KMS-11 (cell line): ENCODE measurements at regions not wholly inside any gene's neighbourhood (a gene's known extent, or its start where the extent isn't known, plus 50 kb on each side); places are given as distances from the start of the nearest gene placed in this dataset.

Experiments
- H2AFZ ChIP-seq: fragments of 200-600 bp; sonication (generic); 2 replicates; pipeline ENCODE4 v1.6.1; 2016; ENCODE audit warnings: antibody characterized with exemption, mixed run types, low read depth
- H3K27ac ChIP-seq: fragments of 200-600 bp; sonication (generic); 2 replicates; pipeline ENCODE4 v1.6.1; 2016; ENCODE audit warnings: mild to moderate bottlenecking, mixed run types
- H3K27me3 ChIP-seq: fragments of 200-600 bp; sonication (generic); 2 replicates; pipeline ENCODE4 v1.6.1; 2017; ENCODE audit warnings: mild to moderate bottlenecking, low read depth, mixed run types, moderate library complexity; ENCODE audit not compliant: insufficient read depth
- H3K36me3 ChIP-seq: fragments of 200-600 bp; sonication (generic); 2 replicates; pipeline ENCODE4 v1.6.1; 2017; ENCODE audit warnings: mild to moderate bottlenecking, mixed run types; ENCODE audit not compliant: insufficient read depth
- H3K4me1 ChIP-seq: fragments of 200-600 bp; sonication (generic); 2 replicates; pipeline ENCODE4 v1.6.1; 2016; ENCODE audit warnings: mild to moderate bottlenecking, low read depth, mixed run types; ENCODE audit not compliant: poor library complexity, severe bottlenecking
- H3K4me2 ChIP-seq: fragments of 200-600 bp; sonication (generic); 2 replicates; pipeline ENCODE4 v1.7.0; 2016; ENCODE audit warnings: mild to moderate bottlenecking, mixed run types
- H3K4me3 ChIP-seq: fragments of 200-600 bp; sonication (generic); IDR thresholded peaks from 2 replicates; pipeline ENCODE4 v1.6.1; 2017; ENCODE audit warnings: low read depth, low read length, mixed read lengths; ENCODE audit not compliant: insufficient read depth
- H3K79me2 ChIP-seq: fragments of 200-600 bp; sonication (generic); 2 replicates; pipeline ENCODE4 v1.6.1; 2016; ENCODE audit warnings: low read depth, mixed run types; ENCODE audit not compliant: insufficient read depth
- H3K9ac ChIP-seq: fragments of 200-600 bp; sonication (generic); 2 replicates; pipeline ENCODE4 v1.6.1; 2016; ENCODE audit warnings: mild to moderate bottlenecking, mixed run types
- H4K20me1 ChIP-seq: fragments of 200-600 bp; sonication (generic); 2 replicates; pipeline ENCODE4 v1.6.1; 2016; ENCODE audit warnings: mild to moderate bottlenecking, mixed run types; ENCODE audit not compliant: insufficient read depth
- TF ChIP-seq, protein P1 (sequence below): fragments of 200-600 bp; sonication (generic); conservative IDR thresholded peaks from 2 replicates; pipeline ENCODE4 v1.6.1; 2017; ENCODE audit warnings: low read depth, mild to moderate bottlenecking, antibody characterized with exemption, low read length, moderate library complexity, mixed read lengths

DNA sequence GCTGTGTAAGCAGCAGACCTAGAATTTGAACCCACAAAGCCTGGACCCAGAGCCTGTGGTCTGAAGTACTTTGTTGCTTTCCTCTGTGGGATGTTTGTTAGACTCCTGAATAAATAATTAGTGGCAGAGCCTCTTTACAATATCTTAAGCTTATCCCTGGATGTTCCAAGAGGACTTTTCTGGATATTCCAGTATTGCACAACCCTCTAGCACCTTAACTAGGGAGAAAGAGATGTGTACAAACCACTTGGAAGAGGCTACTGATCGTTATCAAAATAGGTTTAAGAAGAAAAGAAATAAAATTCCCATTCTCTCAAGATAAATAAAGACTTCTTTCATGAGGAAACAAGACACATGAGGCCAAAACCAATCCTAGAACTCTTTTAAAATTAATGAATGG, 632.4 kb downstream of the CDH11 start:
- H2AFZ ChIP-seq, result no peak overlapping the region
- H3K4me3 ChIP-seq, result no peak overlapping the region
- H3K79me2 ChIP-seq, result no peaks in the 10 kb centered on the region
- no peaks in the 10 kb centered on the region for H3K36me3 ChIP-seq
- H3K9ac ChIP-seq, result no peak overlapping the region
- H3K4me1 ChIP-seq, result no peaks in the 10 kb centered on the region
- H3K27ac ChIP-seq, result no peak overlapping the region
- H3K27me3 ChIP-seq, result no peaks in the 10 kb centered on the region
- H4K20me1 ChIP-seq, result no peaks in the 10 kb centered on the region
- TF ChIP-seq, protein P1, sequence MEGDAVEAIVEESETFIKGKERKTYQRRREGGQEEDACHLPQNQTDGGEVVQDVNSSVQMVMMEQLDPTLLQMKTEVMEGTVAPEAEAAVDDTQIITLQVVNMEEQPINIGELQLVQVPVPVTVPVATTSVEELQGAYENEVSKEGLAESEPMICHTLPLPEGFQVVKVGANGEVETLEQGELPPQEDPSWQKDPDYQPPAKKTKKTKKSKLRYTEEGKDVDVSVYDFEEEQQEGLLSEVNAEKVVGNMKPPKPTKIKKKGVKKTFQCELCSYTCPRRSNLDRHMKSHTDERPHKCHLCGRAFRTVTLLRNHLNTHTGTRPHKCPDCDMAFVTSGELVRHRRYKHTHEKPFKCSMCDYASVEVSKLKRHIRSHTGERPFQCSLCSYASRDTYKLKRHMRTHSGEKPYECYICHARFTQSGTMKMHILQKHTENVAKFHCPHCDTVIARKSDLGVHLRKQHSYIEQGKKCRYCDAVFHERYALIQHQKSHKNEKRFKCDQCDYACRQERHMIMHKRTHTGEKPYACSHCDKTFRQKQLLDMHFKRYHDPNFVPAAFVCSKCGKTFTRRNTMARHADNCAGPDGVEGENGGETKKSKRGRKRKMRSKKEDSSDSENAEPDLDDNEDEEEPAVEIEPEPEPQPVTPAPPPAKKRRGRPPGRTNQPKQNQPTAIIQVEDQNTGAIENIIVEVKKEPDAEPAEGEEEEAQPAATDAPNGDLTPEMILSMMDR, result no peak
- no peak overlapping the region for H3K4me2 ChIP-seq

DNA sequence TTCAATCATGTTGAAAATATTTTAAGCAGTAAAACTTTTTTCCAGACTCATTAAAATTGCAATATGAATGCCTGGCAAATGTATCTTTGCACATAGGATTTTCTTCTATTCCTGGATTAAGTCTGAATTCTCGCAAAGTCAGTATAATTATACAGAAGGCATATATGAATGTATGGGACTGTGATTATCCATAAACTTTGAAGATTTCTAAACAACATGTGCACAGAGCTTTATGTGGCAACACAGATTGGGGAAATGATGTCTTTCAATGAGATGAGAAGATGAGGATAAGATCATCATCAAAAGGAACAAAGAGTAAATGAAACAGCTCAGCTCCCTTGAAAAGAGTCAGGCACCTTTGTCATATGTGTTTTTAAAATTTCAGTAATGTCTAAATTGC, 635.3 kb downstream of the CDH11 start:
- H2AFZ ChIP-seq, result no peak overlapping the region
- H3K4me2 ChIP-seq, result no peak overlapping the region
- no peaks in the 10 kb centered on the region for H3K27me3 ChIP-seq
- no peaks in the 10 kb centered on the region for H3K79me2 ChIP-seq
- TF ChIP-seq, protein P1, result no peak
- no peaks in the 10 kb centered on the region for H3K36me3 ChIP-seq
- H4K20me1 ChIP-seq, result no peaks in the 10 kb centered on the region
- H3K4me3 ChIP-seq, result no peak overlapping the region
- no peak overlapping the region for H3K27ac ChIP-seq
- no peaks in the 10 kb centered on the region for H3K4me1 ChIP-seq
- no peak overlapping the region for H3K9ac ChIP-seq

DNA sequence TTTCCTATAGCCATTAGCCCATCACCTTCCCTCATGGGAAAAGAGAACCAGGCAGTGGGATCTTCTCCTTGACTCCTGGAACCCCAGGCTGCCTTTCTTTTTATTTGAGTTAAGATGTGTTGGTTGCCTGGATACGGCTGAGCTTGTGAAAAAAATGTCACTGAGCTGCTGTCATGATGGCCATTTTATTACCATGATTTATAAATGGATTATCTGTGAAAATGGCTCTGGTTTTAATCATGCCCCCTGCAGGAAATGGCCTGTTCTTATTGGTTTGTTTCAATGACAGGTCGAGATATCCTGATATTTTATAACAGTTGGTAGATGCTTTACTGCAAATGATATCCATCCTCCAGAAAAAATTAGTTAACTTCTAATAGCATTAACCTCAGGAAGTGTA, 640.4 kb downstream of the CDH11 start:
- Histone ChIP-seq H2AFZ (no peak overlapping the region), H3K9ac (no peak overlapping the region), H3K27ac (no peak overlapping the region), H3K36me3 (no peaks in the 10 kb centered on the region), H4K20me1 (no peaks in the 10 kb centered on the region), H3K4me2 (no peak overlapping the region), H3K4me1 (no peaks in the 10 kb centered on the region), H3K79me2 (no peaks in the 10 kb centered on the region), H3K4me3 (no peak overlapping the region), H3K27me3 (no peaks in the 10 kb centered on the region)
- TF ChIP-seq, protein P1, result no peak

DNA sequence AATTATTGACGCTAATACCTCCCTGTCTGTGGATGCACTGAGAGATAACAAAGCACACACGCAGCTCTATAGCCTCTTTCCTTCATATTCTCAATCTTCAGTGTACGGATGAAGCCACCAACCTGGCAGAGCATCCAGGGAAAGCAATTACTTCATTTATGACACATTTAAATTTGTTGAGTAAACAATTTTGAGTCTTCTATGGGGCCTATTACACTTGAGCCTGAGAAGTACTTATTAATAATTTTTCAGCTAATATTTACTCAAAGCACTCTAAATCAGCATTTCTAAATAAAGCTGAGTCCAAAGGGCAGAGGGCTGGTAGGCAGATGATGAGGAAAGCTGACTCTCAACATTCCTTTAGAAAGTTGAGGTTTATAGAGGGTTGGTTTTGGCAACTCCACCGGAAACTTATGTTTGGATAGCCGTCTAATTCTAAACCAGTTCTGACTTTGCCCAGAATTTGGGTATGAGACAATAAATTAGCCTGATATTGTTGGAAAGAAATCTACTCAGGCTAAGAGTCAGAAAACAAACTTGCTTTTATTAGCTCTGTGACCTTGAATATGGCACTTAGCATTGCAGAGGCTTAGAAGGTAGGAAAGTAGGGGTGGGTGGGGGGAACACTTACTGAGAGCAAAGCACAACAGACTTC, 643.5 kb downstream of the CDH11 start:
- H3K4me1 ChIP-seq, result no peaks in the 10 kb centered on the region
- no peak overlapping the region for H3K9ac ChIP-seq

More for the DNA sequence above, 643.5 kb downstream of the CDH11 start:
- Histone ChIP-seq H3K36me3 (no peaks in the 10 kb centered on the region), H3K4me2 (no peak overlapping the region), H3K27me3 (no peaks in the 10 kb centered on the region), H3K79me2 (no peaks in the 10 kb centered on the region), H3K27ac (no peak overlapping the region), H2AFZ (no peak overlapping the region), H3K4me3 (no peak overlapping the region), H4K20me1 (no peaks in the 10 kb centered on the region)
- TF ChIP-seq, protein P1, result no peak
